ENCODE measurements at regions not wholly inside any gene's neighbourhood (a gene's known extent, or its start where the extent isn't known, plus 50 kb on each side); places are given as distances from the start of the nearest gene placed in this dataset.

GRCh38 chr5:176730815-176731475, 79.4 kb upstream of the UNC5A start:
- intact Hi-C loops (cut with DNase I): no loop called here
- TF ChIP-seq, protein P1, sequence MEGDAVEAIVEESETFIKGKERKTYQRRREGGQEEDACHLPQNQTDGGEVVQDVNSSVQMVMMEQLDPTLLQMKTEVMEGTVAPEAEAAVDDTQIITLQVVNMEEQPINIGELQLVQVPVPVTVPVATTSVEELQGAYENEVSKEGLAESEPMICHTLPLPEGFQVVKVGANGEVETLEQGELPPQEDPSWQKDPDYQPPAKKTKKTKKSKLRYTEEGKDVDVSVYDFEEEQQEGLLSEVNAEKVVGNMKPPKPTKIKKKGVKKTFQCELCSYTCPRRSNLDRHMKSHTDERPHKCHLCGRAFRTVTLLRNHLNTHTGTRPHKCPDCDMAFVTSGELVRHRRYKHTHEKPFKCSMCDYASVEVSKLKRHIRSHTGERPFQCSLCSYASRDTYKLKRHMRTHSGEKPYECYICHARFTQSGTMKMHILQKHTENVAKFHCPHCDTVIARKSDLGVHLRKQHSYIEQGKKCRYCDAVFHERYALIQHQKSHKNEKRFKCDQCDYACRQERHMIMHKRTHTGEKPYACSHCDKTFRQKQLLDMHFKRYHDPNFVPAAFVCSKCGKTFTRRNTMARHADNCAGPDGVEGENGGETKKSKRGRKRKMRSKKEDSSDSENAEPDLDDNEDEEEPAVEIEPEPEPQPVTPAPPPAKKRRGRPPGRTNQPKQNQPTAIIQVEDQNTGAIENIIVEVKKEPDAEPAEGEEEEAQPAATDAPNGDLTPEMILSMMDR (IDR thresholded peaks at IDR 0.05): no peak
- H3K27me3 ChIP-seq: no peaks in the 10 kb centered on the region
- no peak for DNase-seq
- no peak overlapping the region for H3K4me3 ChIP-seq
- no peaks in the 10 kb centered on the region for H3K4me1 ChIP-seq
- H3K9me3 ChIP-seq: no peaks in the 10 kb centered on the region
- no peaks in the 10 kb centered on the region for H3K36me3 ChIP-seq
- no peak overlapping the region for H3K9ac ChIP-seq (ENCODE audit: low read depth in 2 of 2, low read length in 2 of 2)
- H3K27ac ChIP-seq: no peak overlapping the region

- intact Hi-C loops (cut with DNase I): no loop called here
- H3K27ac ChIP-seq: no peak overlapping the region
- H3K27me3 ChIP-seq: no peaks in the 10 kb centered on the region
- TF ChIP-seq, protein P1 (IDR thresholded peaks at IDR 0.05): no peak
- H3K4me3 ChIP-seq: no peak overlapping the region
- H3K9ac ChIP-seq (ENCODE audit: low read depth in 2 of 2, low read length in 2 of 2): no peak overlapping the region
- DNase-seq: no peak
- H3K9me3 ChIP-seq: no peaks in the 10 kb centered on the region
- H3K4me1 ChIP-seq: no peaks in the 10 kb centered on the region
- no peaks in the 10 kb centered on the region for H3K36me3 ChIP-seq
Observed at GRCh38 chr5:176731506-176732160, 78.7 kb upstream of the UNC5A start.

DNA sequence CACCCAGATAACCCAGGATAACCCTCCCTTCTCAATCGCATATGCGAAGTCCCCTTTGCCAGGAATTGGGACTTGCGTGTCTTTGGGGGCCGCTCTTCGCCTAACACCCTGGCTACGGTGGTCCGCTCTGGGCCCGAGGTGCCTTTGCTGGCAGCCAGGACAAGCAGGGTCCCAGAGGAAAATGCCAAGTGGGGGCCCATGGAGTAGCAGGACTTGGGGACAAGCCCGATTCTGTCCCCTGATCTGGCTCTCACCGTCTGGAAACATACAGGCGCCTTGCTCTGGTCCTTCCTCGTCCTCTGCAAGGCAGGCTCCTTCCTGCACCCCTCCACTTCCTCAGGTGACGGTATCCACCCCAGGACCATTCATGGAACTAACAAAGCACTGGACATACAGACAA, 78.1 kb upstream of the UNC5A start:
- Histone ChIP-seq H3K4me3 (no peak overlapping the region), H3K27ac (no peak overlapping the region), H3K4me1 (no peaks in the 10 kb centered on the region), H3K27me3 (no peaks in the 10 kb centered on the region), H3K9ac (ENCODE audit: low read depth in 2 of 2, low read length in 2 of 2) (no peak overlapping the region), H3K9me3 (no peaks in the 10 kb centered on the region), H3K36me3 (no peaks in the 10 kb centered on the region)
- TF ChIP-seq, protein P1 (IDR thresholded peaks at IDR 0.05): no peak
- intact Hi-C loops (cut with DNase I): no loop called here
- no peak for DNase-seq

- TF ChIP-seq, protein P1 (IDR thresholded peaks at IDR 0.05): no peak
- Histone ChIP-seq H3K4me3 (no peak overlapping the region), H3K9ac (ENCODE audit: low read depth in 2 of 2, low read length in 2 of 2) (no peak overlapping the region), H3K27ac (no peak overlapping the region), H3K36me3 (no peaks in the 10 kb centered on the region), H3K4me1 (no peaks in the 10 kb centered on the region), H3K9me3 (no peaks in the 10 kb centered on the region), H3K27me3 (no peaks in the 10 kb centered on the region)
- DNase-seq: no peak
- intact Hi-C loops (cut with DNase I): no loop called here
Observed at GRCh38 chr5:176732736-176733405, 77.5 kb upstream of the UNC5A start.

GRCh38 chr5:176733406-176734262, 76.7 kb upstream of the UNC5A start:
- intact Hi-C loops (cut with DNase I): no loop called here
- no peak overlapping the region for H3K27ac ChIP-seq
- H3K27me3 ChIP-seq: no peaks in the 10 kb centered on the region
- H3K4me1 ChIP-seq: no peaks in the 10 kb centered on the region
- H3K9me3 ChIP-seq: no peaks in the 10 kb centered on the region
- H3K4me3 ChIP-seq: no peak overlapping the region
- no peak for DNase-seq
- TF ChIP-seq, protein P1 (IDR thresholded peaks at IDR 0.05): no peak
- no peak overlapping the region for H3K9ac ChIP-seq (ENCODE audit: low read depth in 2 of 2, low read length in 2 of 2)
- no peaks in the 10 kb centered on the region for H3K36me3 ChIP-seq
